PC-3 (cell line): ENCODE measurements at regions not wholly inside any gene's neighbourhood (a gene's known extent, or its start where the extent isn't known, plus 50 kb on each side); places are given as distances from the start of the nearest gene placed in this dataset.

Source experiments
- ATAC-seq: fragments of 200-7000 bp; cut with Tn5 transposase; 2 replicates; pipeline ENCODE4 v1.9.1; 2020; ENCODE audit warnings: mild to moderate bottlenecking, moderate library complexity
- BruUV-seq: library from RNA; stranded (reverse); fragments of 400-500 nt; replicated peaks from 2 replicates; lab custom pipeline; 2021; lab: Mats Ljungman, UMichigan
- CTCF ChIA-PET: fragments of 300-600 bp; sonication (Branson Sonifier 250); formaldehyde crosslinking; loops from one replicate; lab custom pipeline; 2022; ENCODE audit warnings: antibody characterized with exemption; lab: Charles Lee
- POLR2A ChIA-PET: fragments of 300-600 bp; sonication (Branson Sonifier 250); formaldehyde crosslinking; loops from one replicate; lab custom pipeline; 2022; ENCODE audit warnings: antibody characterized with exemption; ENCODE audit not compliant: unreplicated experiment; lab: Charles Lee
- DNase-seq: peaks from one replicate; pipeline ENCODE4 v3.0.0-alpha.2; 2015
- H2AFZ ChIP-seq: fragments of 300-600 bp; sonication (generic); 2 replicates; pipeline ENCODE4 v1.6.0; 2016; ENCODE audit warnings: antibody characterized with exemption, low read length
- H3F3A ChIP-seq: fragments of 300-600 bp; sonication (generic); one replicate; pipeline ENCODE4 v1.6.0; 2017; ENCODE audit warnings: antibody characterized with exemption, low read length, control low read depth, mild to moderate bottlenecking; ENCODE audit not compliant: unreplicated experiment
- H3K27ac ChIP-seq: fragments of 300-600 bp; sonication (generic); 2 replicates; pipeline ENCODE4 v1.5.1; 2016; ENCODE audit warnings: mild to moderate bottlenecking, low read length
- H3K27me3 ChIP-seq: fragments of 300-600 bp; sonication (generic); 2 replicates; pipeline ENCODE4 v1.6.1; 2016; ENCODE audit warnings: low read length, mixed read lengths
- H3K36me3 ChIP-seq: fragments of 300-600 bp; sonication (generic); 2 replicates; pipeline ENCODE4 v1.6.1; 2016; ENCODE audit warnings: low read depth, mixed run types, low read length, mixed read lengths
- H3K4me1 ChIP-seq: fragments of 300-600 bp; sonication (generic); 2 replicates; pipeline ENCODE4 v1.5.1; 2016; ENCODE audit warnings: low read length; ENCODE audit not compliant: insufficient read depth
- H3K4me2 ChIP-seq: fragments of 300-600 bp; sonication (generic); 2 replicates; pipeline ENCODE4 v1.6.0; 2016; ENCODE audit warnings: low read length
- H3K4me3 ChIP-seq: fragments of 300-600 bp; sonication (generic); 2 replicates; pipeline ENCODE4 v1.5.1; 2016; ENCODE audit warnings: mild to moderate bottlenecking, low read length, mixed read lengths
- H3K79me2 ChIP-seq: fragments of 300-600 bp; sonication (generic); 2 replicates; pipeline ENCODE4 v1.6.1; 2017; ENCODE audit warnings: low read length, mixed read lengths
- H3K9ac ChIP-seq: fragments of 300-600 bp; sonication (generic); 2 replicates; pipeline ENCODE4 v1.6.0; 2016; ENCODE audit warnings: mild to moderate bottlenecking, low read length
- H3K9me2 ChIP-seq: fragments of 300-600 bp; sonication (generic); replicated peaks from 2 replicates; pipeline ENCODE4 v1.6.1; 2016; ENCODE audit warnings: mixed run types, low read length, mixed read lengths
- H3K9me3 ChIP-seq: fragments of 300-600 bp; sonication (generic); 2 replicates; pipeline ENCODE4 v1.6.1; 2016; ENCODE audit warnings: low read length, mixed read lengths
- H4K20me1 ChIP-seq: fragments of 300-600 bp; sonication (generic); 2 replicates; pipeline ENCODE4 v1.6.1; 2016; ENCODE audit warnings: low read length, mixed read lengths
- CTCF ChIP-seq: fragments of 300-600 bp; sonication (generic); conservative IDR thresholded peaks from 2 replicates; pipeline ENCODE4 v1.5.1; 2017; ENCODE audit warnings: antibody characterized with exemption, low read depth, mild to moderate bottlenecking, low read length
- EZH2 ChIP-seq: fragments of 300-600 bp; sonication (generic); IDR thresholded peaks from one replicate; pipeline ENCODE4 v1.6.1; 2017; ENCODE audit warnings: antibody characterized with exemption, mild to moderate bottlenecking, low read length; ENCODE audit not compliant: unreplicated experiment
- EZH2phosphoT487 ChIP-seq: fragments of 300-600 bp; sonication (generic); IDR thresholded peaks from 2 replicates; pipeline ENCODE4 v1.6.1; 2018; ENCODE audit warnings: mild to moderate bottlenecking, antibody characterized with exemption, low read length, borderline replicate concordance
- intact Hi-C: fragments of 100-400 bp; cut with micrococcal nuclease; formaldehyde crosslinking; loops from 2 replicates; pipeline ENCODE4 v1.9.0; 2023

- no peak overlapping the region for H3K4me3 ChIP-seq
- no peaks in the 10 kb centered on the region for H3F3A ChIP-seq
- H3K27ac ChIP-seq, result no peak overlapping the region
- intact Hi-C loops, result no loop called here
- DNase-seq (no peak), ATAC-seq (no peak)
- no peak overlapping the region for H2AFZ ChIP-seq
- TF ChIP-seq EZH2phosphoT487 (no peak), CTCF (no peak), EZH2 (no peak)
- no peaks in the 10 kb centered on the region for H3K36me3 ChIP-seq
- no peak overlapping the region for H3K4me2 ChIP-seq
- no peaks in the 10 kb centered on the region for H3K9me3 ChIP-seq
- ChIA-PET CTCF (no interaction called here), POLR2A (no interaction called here)
- no peaks in the 10 kb centered on the region for H3K27me3 ChIP-seq
- no peaks in the 10 kb centered on the region for H4K20me1 ChIP-seq
- H3K9ac ChIP-seq, result no peak overlapping the region
- no peaks in the 10 kb centered on the region for H3K79me2 ChIP-seq
- H3K4me1 ChIP-seq, result no peaks in the 10 kb centered on the region
- H3K9me2 ChIP-seq, result no peaks in the 10 kb centered on the region
- no TSS peak for BruUV-seq
Measured at GRCh38 chr5:117212866-117213265, 638.2 kb upstream of the SEMA6A start.

- H3K4me2 ChIP-seq, result no peak overlapping the region
- CTCF ChIA-PET, result no interaction called here
- intact Hi-C loops, result no loop called here
- no peak overlapping the region for H3K9ac ChIP-seq
- no peaks in the 10 kb centered on the region for H3K36me3 ChIP-seq
- no peaks in the 10 kb centered on the region for H4K20me1 ChIP-seq
- ATAC-seq, result no peak
- no peaks in the 10 kb centered on the region for H3K27me3 ChIP-seq
- no peak for DNase-seq
- H3K27ac ChIP-seq, result no peak overlapping the region
- H3K79me2 ChIP-seq, result no peaks in the 10 kb centered on the region
- POLR2A ChIA-PET, result no interaction called here
- no peak overlapping the region for H3K4me3 ChIP-seq
- BruUV-seq, result no TSS peak
- no peaks in the 10 kb centered on the region for H3F3A ChIP-seq
- no peaks in the 10 kb centered on the region for H3K9me3 ChIP-seq
- no peaks in the 10 kb centered on the region for H3K4me1 ChIP-seq
- no peaks in the 10 kb centered on the region for H3K9me2 ChIP-seq
- no peak overlapping the region for H2AFZ ChIP-seq
- TF ChIP-seq CTCF, result no peak
- no peak for TF ChIP-seq EZH2phosphoT487
- TF ChIP-seq EZH2, result no peak
Measured at GRCh38 chr5:117210796-117211195, 636.2 kb upstream of the SEMA6A start.

- Histone ChIP-seq H3K27me3 (no peaks in the 10 kb centered on the region), H3K9ac (no peak overlapping the region), H2AFZ (no peak overlapping the region), H3K4me1 (no peaks in the 10 kb centered on the region), H3K4me3 (no peak overlapping the region), H3K27ac (no peak overlapping the region), H3K4me2 (no peak overlapping the region), H3F3A (no peaks in the 10 kb centered on the region), H3K9me2 (no peaks in the 10 kb centered on the region), H4K20me1 (no peaks in the 10 kb centered on the region), H3K79me2 (no peaks in the 10 kb centered on the region), H3K9me3 (no peaks in the 10 kb centered on the region), H3K36me3 (no peaks in the 10 kb centered on the region)
- no peak for DNase-seq
- intact Hi-C loops, result no loop called here
- TF ChIP-seq EZH2 (no peak), EZH2phosphoT487 (no peak)
- ChIA-PET POLR2A (no interaction called here), CTCF (no interaction called here)
- no TSS peak for BruUV-seq
- ATAC-seq, result no peak
Measured at GRCh38 chr5:117209479-117209878, 634.9 kb upstream of the SEMA6A start.
